K562 (cell line): ENCODE measurements at regions not wholly inside any gene's neighbourhood (a gene's known extent, or its start where the extent isn't known, plus 50 kb on each side); places are given as distances from the start of the nearest gene placed in this dataset.
"Not testable (repeated sequence)": the region's sequence is repeated elsewhere in the genome, so short reads cannot be mapped to it uniquely, and the experiment has no call there.

ENCODE experiments used
- ARID1B ChIP-seq: fragments of 450-650 bp; IDR thresholded peaks from 2 replicates; pipeline ENCODE4 v1.6.1; 2016; ENCODE audit warnings: antibody characterized with exemption, mild to moderate bottlenecking, inconsistent platforms
- GTF2F1 ChIP-seq: IDR thresholded peaks from 2 replicates; pipeline ENCODE4 v1.6.1; 2011; ENCODE audit warnings: low read depth, low read length, improper control_type of control experiment
- ZFP91 ChIP-seq: sonication (generic); formaldehyde crosslinking; IDR thresholded peaks from 2 replicates; pipeline ENCODE4 v1.8.0; 2022; ENCODE audit warnings: mild to moderate bottlenecking, missing genetic modification reagents
- ZNF668 ChIP-seq: fragments of 250-450 bp; sonication (Bioruptor Pico); IDR thresholded peaks from 2 replicates; pipeline ENCODE4 v1.8.0; 2022; ENCODE audit warnings: mild to moderate bottlenecking, inconsistent platforms
- TF ChIP-seq, protein P1 (sequence below): fragments of 250-450 bp; sonication (Bioruptor Pico); IDR thresholded peaks from 2 replicates; pipeline ENCODE4 v1.5.0; 2020; ENCODE audit warnings: mild to moderate bottlenecking

DNA sequence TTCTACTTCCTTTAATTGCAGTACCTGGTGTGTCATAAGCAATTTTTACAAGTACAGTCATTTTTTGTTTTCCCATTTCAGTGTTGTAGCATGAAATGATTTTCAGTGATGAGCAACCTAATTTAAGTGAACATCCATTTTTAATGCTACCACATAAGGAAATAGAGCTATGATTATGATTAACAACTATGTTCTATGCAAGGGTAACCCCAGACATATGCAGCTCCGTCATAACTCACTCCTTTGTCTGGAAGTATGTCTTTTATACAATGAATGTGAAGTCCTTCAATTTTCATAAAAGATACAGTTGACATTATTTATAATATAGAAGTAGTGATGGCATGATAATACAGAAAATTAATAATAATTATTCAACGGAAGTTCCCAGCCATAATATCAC, 783.3 kb upstream of the CDH18 start:
- not testable (repeated sequence) for TF ChIP-seq GTF2F1; ZFP91 (CRISPR knock-in tag); ARID1B; ZNF668 (CRISPR knock-in tag)
- TF ChIP-seq, protein P1, sequence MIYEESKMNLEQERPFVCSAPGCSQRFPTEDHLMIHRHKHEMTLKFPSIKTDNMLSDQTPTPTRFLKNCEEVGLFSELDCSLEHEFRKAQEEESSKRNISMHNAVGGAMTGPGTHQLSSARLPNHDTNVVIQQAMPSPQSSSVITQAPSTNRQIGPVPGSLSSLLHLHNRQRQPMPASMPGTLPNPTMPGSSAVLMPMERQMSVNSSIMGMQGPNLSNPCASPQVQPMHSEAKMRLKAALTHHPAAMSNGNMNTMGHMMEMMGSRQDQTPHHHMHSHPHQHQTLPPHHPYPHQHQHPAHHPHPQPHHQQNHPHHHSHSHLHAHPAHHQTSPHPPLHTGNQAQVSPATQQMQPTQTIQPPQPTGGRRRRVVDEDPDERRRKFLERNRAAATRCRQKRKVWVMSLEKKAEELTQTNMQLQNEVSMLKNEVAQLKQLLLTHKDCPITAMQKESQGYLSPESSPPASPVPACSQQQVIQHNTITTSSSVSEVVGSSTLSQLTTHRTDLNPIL (CRISPR knock-in tag): not testable (repeated sequence)
